CD4-positive, alpha-beta T cell (primary cell): ENCODE measurements at regions not wholly inside any gene's neighbourhood (a gene's known extent, or its start where the extent isn't known, plus 50 kb on each side); places are given as distances from the start of the nearest gene placed in this dataset.

Source experiments
- ATAC-seq: fragments of 200-7000 bp; cut with Tn5 transposase; one replicate; pipeline ENCODE4 v1.10.0; 2022; ENCODE audit warnings: mild to moderate bottlenecking; ENCODE audit not compliant: poor library complexity
- CTCF ChIA-PET: fragments of 350-600 bp; sonication (Branson Sonifier 250); formaldehyde crosslinking; loops from one replicate; lab custom pipeline; 2021; ENCODE audit warnings: antibody characterized with exemption, inconsistent platforms; lab: Charles Lee
- POLR2A ChIA-PET: fragments of 350-600 bp; sonication (Branson Sonifier 250); formaldehyde crosslinking; loops from one replicate; lab custom pipeline; 2021; ENCODE audit warnings: antibody characterized with exemption, inconsistent platforms; lab: Charles Lee
- DNase-seq, 14 experiments: peaks; one replicate each; pipeline ENCODE4 v3.0.0-alpha.2; 2013 to 2020; ENCODE audit warnings: mixed read lengths in 2 of 14
- H3K27ac ChIP-seq, 2 donors: one replicate each; pipeline versions ENCODE4 v1.5.1 to v1.7.0; 2013; ENCODE audit warnings: low read length in 2 of 2, low read depth in 1 of 2, mild to moderate bottlenecking in 1 of 2
- H3K27me3 ChIP-seq, 2 experiments: 1 replicate in 1 of 2; 2 replicates in 1 of 2; pipeline versions ENCODE4 v1.6.1 to v1.7.0; 2013; ENCODE audit warnings: low read length in 2 of 2, control low read depth in 1 of 2, mild to moderate bottlenecking in 1 of 2, moderate library complexity in 1 of 2; ENCODE audit not compliant: insufficient read depth in 2 of 2, control insufficient read depth in 1 of 2
- H3K36me3 ChIP-seq: one replicate; pipeline ENCODE4 v1.6.1; 2013; ENCODE audit warnings: low read length, control low read depth; ENCODE audit not compliant: insufficient read depth
- H3K4me1 ChIP-seq: one replicate; pipeline ENCODE4 v1.6.1; 2013; ENCODE audit warnings: low read length, control low read depth; ENCODE audit not compliant: insufficient read depth
- H3K4me3 ChIP-seq: one replicate; pipeline ENCODE4 v1.5.1; 2013; ENCODE audit warnings: mild to moderate bottlenecking, low read length, moderate library complexity
- H3K9me3 ChIP-seq, 2 experiments: 1 replicate in 1 of 2; 2 replicates in 1 of 2; pipeline versions ENCODE4 v1.6.1 to v1.7.0; 2013; ENCODE audit warnings: low read length in 2 of 2, mild to moderate bottlenecking in 2 of 2, control low read depth in 1 of 2, moderate library complexity in 1 of 2; ENCODE audit not compliant: control insufficient read depth in 1 of 2, insufficient read depth in 1 of 2
- H3K27ac Mint-ChIP-seq: one replicate; pipeline ENCODE4 v1.8.0; 2020; ENCODE audit warnings: mixed read lengths
- H3K27me3 Mint-ChIP-seq: one replicate; pipeline ENCODE4 v1.8.0; 2021; ENCODE audit warnings: mixed read lengths
- H3K36me3 Mint-ChIP-seq: one replicate; pipeline ENCODE4 v1.8.0; 2021; ENCODE audit warnings: low read depth, mixed read lengths
- H3K4me1 Mint-ChIP-seq: one replicate; pipeline ENCODE4 v1.8.0; 2021; ENCODE audit warnings: low read depth, mixed read lengths
- H3K4me3 Mint-ChIP-seq: one replicate; pipeline ENCODE4 v1.8.0; 2020; ENCODE audit warnings: mild to moderate bottlenecking, mixed read lengths
- H3K9me3 Mint-ChIP-seq: one replicate; pipeline ENCODE4 v1.8.0; 2020; ENCODE audit warnings: mixed read lengths
- intact Hi-C, 2 experiments: fragments of 100-400 bp; cut with DNase I in 1 of 2; cut with micrococcal nuclease in 1 of 2; formaldehyde crosslinking; loops; one replicate each; pipeline versions ENCODE4 v1.15.1 to v1.9.0; 2023 to 2025; cut with DNase I, micrococcal nuclease
- TF ChIP-seq, protein P1 (sequence below): fragments of 200-600 bp; IDR thresholded peaks from one replicate; pipeline ENCODE4 v1.8.0; 2022; ENCODE audit warnings: antibody characterized with exemption, mild to moderate bottlenecking

DNA sequence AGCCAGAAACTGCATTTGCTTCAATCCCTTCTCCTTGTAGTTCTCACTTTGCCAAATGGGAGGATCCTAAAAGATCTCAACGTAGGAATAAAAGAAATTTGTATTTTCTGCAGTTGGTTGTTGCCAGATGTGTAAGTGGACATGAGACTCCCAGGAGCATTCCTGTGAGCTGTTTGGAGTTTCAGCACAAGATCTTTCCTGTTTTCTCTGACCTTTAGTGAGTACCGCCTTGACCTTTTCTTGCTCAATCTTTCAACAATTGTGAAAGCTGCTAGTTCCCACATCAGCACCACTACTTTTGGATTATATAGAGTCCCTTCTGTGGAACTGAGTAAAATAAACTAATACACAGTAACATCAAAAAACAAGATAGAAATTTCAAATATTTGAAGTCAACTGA lies 683.8 kb upstream of the PABPC4L start:
- H3K27me3 Mint-ChIP-seq: no peaks in the 10 kb centered on the region
- ChIA-PET CTCF (no interaction called here), POLR2A (no interaction called here)
- no peak overlapping the region for H3K4me3 Mint-ChIP-seq
- no peaks in the 10 kb centered on the region for H3K36me3 ChIP-seq
- no peaks in the 10 kb centered on the region for H3K9me3 ChIP-seq
- no peaks in the 10 kb centered on the region for H3K36me3 Mint-ChIP-seq
- DNase-seq (no peak), ATAC-seq (no peak)
- H3K27ac Mint-ChIP-seq: no peak overlapping the region
- intact Hi-C loops: no loop called here
- TF ChIP-seq, protein P1, sequence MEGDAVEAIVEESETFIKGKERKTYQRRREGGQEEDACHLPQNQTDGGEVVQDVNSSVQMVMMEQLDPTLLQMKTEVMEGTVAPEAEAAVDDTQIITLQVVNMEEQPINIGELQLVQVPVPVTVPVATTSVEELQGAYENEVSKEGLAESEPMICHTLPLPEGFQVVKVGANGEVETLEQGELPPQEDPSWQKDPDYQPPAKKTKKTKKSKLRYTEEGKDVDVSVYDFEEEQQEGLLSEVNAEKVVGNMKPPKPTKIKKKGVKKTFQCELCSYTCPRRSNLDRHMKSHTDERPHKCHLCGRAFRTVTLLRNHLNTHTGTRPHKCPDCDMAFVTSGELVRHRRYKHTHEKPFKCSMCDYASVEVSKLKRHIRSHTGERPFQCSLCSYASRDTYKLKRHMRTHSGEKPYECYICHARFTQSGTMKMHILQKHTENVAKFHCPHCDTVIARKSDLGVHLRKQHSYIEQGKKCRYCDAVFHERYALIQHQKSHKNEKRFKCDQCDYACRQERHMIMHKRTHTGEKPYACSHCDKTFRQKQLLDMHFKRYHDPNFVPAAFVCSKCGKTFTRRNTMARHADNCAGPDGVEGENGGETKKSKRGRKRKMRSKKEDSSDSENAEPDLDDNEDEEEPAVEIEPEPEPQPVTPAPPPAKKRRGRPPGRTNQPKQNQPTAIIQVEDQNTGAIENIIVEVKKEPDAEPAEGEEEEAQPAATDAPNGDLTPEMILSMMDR: no peak
- H3K4me3 ChIP-seq: no peak overlapping the region
- no peaks in the 10 kb centered on the region for H3K4me1 ChIP-seq
- no peak overlapping the region for H3K27ac ChIP-seq
- H3K27me3 ChIP-seq: no peaks in the 10 kb centered on the region
- H3K9me3 Mint-ChIP-seq: peaks cover 5% of the 10 kb centered on the region
- H3K4me1 Mint-ChIP-seq: no peaks in the 10 kb centered on the region

DNA sequence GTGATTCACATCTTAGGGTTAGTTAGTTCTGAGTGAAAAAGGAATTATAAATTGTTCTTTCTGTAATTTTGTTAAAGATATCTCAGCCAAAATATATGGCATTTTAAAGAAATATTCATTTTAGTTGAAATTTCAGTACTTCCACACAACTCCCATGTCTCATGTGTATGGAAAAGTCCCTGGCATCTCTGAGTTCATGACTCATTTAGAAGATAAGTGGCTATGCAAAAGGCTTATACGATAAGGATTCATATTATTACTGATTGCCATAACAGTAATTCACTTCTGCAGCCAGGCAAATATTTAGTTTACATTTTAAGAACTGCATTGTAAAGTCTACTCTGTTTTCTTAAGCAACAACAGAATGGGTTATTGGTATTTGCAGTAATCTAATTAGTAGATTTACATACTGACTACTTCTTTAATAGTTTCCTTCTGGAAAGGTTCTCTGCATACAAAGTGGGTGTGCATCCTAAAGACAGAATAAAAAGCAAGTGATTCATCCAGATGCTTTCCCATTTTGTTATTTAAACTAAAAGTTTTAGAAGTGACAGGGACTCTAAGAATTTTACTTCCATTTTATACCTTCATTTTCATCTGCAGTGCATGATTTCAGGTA lies 682.4 kb upstream of the PABPC4L start:
- H3K9me3 Mint-ChIP-seq: peaks cover 5% of the 10 kb centered on the region
- no peak overlapping the region for H3K4me3 Mint-ChIP-seq
- no peaks in the 10 kb centered on the region for H3K4me1 ChIP-seq
- intact Hi-C loops: no loop called here
- DNase-seq (no peak), ATAC-seq (no peak)
- H3K4me3 ChIP-seq: no peak overlapping the region
- H3K4me1 Mint-ChIP-seq: no peaks in the 10 kb centered on the region
- ChIA-PET POLR2A (no interaction called here), CTCF (no interaction called here)
- H3K27ac Mint-ChIP-seq: no peak overlapping the region
- H3K27me3 Mint-ChIP-seq: no peaks in the 10 kb centered on the region
- H3K36me3 Mint-ChIP-seq: no peaks in the 10 kb centered on the region
- no peaks in the 10 kb centered on the region for H3K36me3 ChIP-seq
- TF ChIP-seq, protein P1: no peak
- H3K27ac ChIP-seq: no peak overlapping the region
- H3K9me3 ChIP-seq: no peaks in the 10 kb centered on the region
- H3K27me3 ChIP-seq: no peaks in the 10 kb centered on the region

DNA sequence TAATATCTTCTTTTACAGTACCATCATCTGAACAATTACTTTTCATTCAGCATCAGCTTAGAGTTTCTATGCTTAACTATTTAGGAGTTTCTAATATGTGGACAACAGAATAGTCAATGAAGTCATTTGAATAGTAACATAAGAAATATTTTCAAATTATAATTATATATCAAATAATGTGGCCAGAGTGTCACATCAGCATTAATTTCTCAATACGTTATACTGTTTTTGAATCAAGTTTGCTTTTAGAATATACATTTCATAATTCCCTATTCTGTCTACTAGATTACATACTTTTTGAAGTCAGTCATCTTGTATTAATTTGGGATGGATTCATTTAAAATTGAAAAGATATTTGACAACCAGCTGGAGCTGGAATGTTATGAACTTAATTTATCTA lies 677.4 kb upstream of the PABPC4L start:
- ChIA-PET POLR2A (no interaction called here), CTCF (no interaction called here)
- H3K27ac Mint-ChIP-seq: no peak overlapping the region

More for the DNA sequence above, 677.4 kb upstream of the PABPC4L start:
- H3K9me3 Mint-ChIP-seq: peaks cover 3% of the 10 kb centered on the region
- no peaks in the 10 kb centered on the region for H3K27me3 Mint-ChIP-seq
- H3K36me3 Mint-ChIP-seq: no peaks in the 10 kb centered on the region
- no peak for DNase-seq
- no peaks in the 10 kb centered on the region for H3K36me3 ChIP-seq
- no peak overlapping the region for H3K27ac ChIP-seq
- H3K9me3 ChIP-seq: peaks cover 0 to 4% of the 10 kb centered on the region in 2 experiments
- no peak overlapping the region for H3K4me3 ChIP-seq
- no peak overlapping the region for H3K4me3 Mint-ChIP-seq
- H3K4me1 ChIP-seq: no peaks in the 10 kb centered on the region
- no peak for ATAC-seq
- intact Hi-C loops: no loop called here
- no peaks in the 10 kb centered on the region for H3K27me3 ChIP-seq
- TF ChIP-seq, protein P1: no peak
- H3K4me1 Mint-ChIP-seq: no peaks in the 10 kb centered on the region
